ENCODE measurements at regions not wholly inside any gene's neighbourhood (a gene's known extent, or its start where the extent isn't known, plus 50 kb on each side); places are given as distances from the start of the nearest gene placed in this dataset.

- POLR2A ChIA-PET (ENCODE audit: unreplicated experiment), result no interaction called here
These were observed 281.6 kb downstream of the KIF4B start for GRCh38 chr5:155295111-155295510.

More at GRCh38 chr5:155295111-155295510, 281.6 kb downstream of the KIF4B start:
- H3K4me1 ChIP-seq (ENCODE audit: control insufficient read depth, insufficient read depth, low read length), result no peaks in the 10 kb centered on the region
- H2AK5ac ChIP-seq (ENCODE audit: low read depth, low read length), result no peak overlapping the region
- H3K27me3 ChIP-seq (ENCODE audit: control insufficient read depth, insufficient read depth, low read length), result no peaks in the 10 kb centered on the region
- no peak overlapping the region for H3K27ac ChIP-seq (ENCODE audit: insufficient read depth, low read length)
- dilution Hi-C loops (cut with HindIII; ENCODE audit: low sequenced_read_pairs, unreplicated experiment), result no loop called here
- H2AFZ ChIP-seq (replicated peaks; ENCODE audit: low read length, poor library complexity), result no peak overlapping the region
- in situ Hi-C loops (cut with MboI; ENCODE audit: low sequenced_read_pairs), result no loop called here
- H3K56ac ChIP-seq (ENCODE audit: extremely low read depth, insufficient read depth, low read length), result no peak overlapping the region
- no peak overlapping the region for H4K8ac ChIP-seq (ENCODE audit: low read depth in 2 of 2, low read length in 2 of 2)
- no peaks in the 10 kb centered on the region for H3K79me1 ChIP-seq (ENCODE audit: low read depth in 1 of 2, low read length in 2 of 2)
- no peak overlapping the region for H3K23ac ChIP-seq (ENCODE audit: low read depth, low read length)
- ATAC-seq (ENCODE audit: low read depth) (no peak), DNase-seq (no peak)
- BruUV-seq (replicated peaks), result no TSS peak
- no peak overlapping the region for H3K9ac ChIP-seq (ENCODE audit: low read depth, low read length)
- peaks cover 16% of the 10 kb centered on the region; the same call in 1 of the 2 replicates for H3K9me3 ChIP-seq (ENCODE audit: control insufficient read depth, insufficient read depth, low read length)
- no peak overlapping the region for H2BK15ac ChIP-seq (ENCODE audit: low read depth, low read length)
- no peak overlapping the region for H2AK9ac ChIP-seq (replicated peaks; ENCODE audit: low read depth, low read length, poor library complexity)
- H2BK20ac ChIP-seq (ENCODE audit: low read depth, low read length), result no peak overlapping the region
- no peaks in the 10 kb centered on the region for H3K9me1 ChIP-seq (ENCODE audit: insufficient read depth, low read length)
- no peaks in the 10 kb centered on the region for H4K20me1 ChIP-seq (ENCODE audit: insufficient read depth, low read length)
- H3K4me3 ChIP-seq (ENCODE audit: insufficient read depth, low read depth, low read length), result no peak overlapping the region
- H4K91ac ChIP-seq (ENCODE audit: insufficient read depth, low read depth, low read length), result no peak overlapping the region
- H4K5ac ChIP-seq (ENCODE audit: low read depth, low read length), result no peak overlapping the region
- no CpG with 5 or more reads among the region's 1 CpG for WGBS, 2 experiments (ENCODE audit: extremely low coverage in 2 of 2, insufficient read length in 1 of 2)
- CTCF ChIA-PET, result no interaction called here
- TF ChIP-seq RAD21 (IDR thresholded peaks at IDR 0.05; ENCODE audit: low read length) (no peak), CTCF (conservative IDR thresholded peaks at IDR 0.05; ENCODE audit: low read depth, low read length) (no peak), ELK1 (IDR thresholded peaks at IDR 0.05; ENCODE audit: borderline replicate concordance, low read depth, low read length) (no peak), RCOR1 (IDR thresholded peaks at IDR 0.05; ENCODE audit: insufficient replicate concordance, low read length) (no peak), BHLHE40 (IDR thresholded peaks at IDR 0.05; ENCODE audit: low read depth, low read length) (no peak), FOS (IDR thresholded peaks at IDR 0.05; ENCODE audit: low read depth, low read length) (no peak), MXI1 (IDR thresholded peaks at IDR 0.05; ENCODE audit: borderline replicate concordance, low read depth, low read length) (no peak), CEBPB (IDR thresholded peaks at IDR 0.05; ENCODE audit: low read depth, low read length) (no peak), CHD1 (IDR thresholded peaks at IDR 0.05; ENCODE audit: low read depth, low read length) (no peak), MAFK (IDR thresholded peaks at IDR 0.05; ENCODE audit: low read depth, low read length) (no peak), USF2 (IDR thresholded peaks at IDR 0.05; ENCODE audit: low read depth, low read length) (no peak), POLR2A (IDR thresholded peaks at IDR 0.05; ENCODE audit: low read depth, low read length) (no peak), NFE2L2 (IDR thresholded peaks at IDR 0.05; ENCODE audit: low read depth, low read length) (no peak), SMC3 (IDR thresholded peaks at IDR 0.05; ENCODE audit: low read depth, low read length) (no peak), MAZ (IDR thresholded peaks at IDR 0.05; ENCODE audit: borderline replicate concordance, low read depth, low read length) (no peak), RFX5 (IDR thresholded peaks at IDR 0.05; ENCODE audit: low read depth, low read length) (no peak)
- H3K4ac ChIP-seq (ENCODE audit: low read depth, low read length), result no peak overlapping the region
- H3K14ac ChIP-seq (replicated peaks; ENCODE audit: low read depth, low read length), result no peak overlapping the region
- H2BK5ac ChIP-seq (ENCODE audit: low read depth, low read length, poor library complexity, severe bottlenecking), result no peak overlapping the region
- intact Hi-C loops (cut with micrococcal nuclease), result no loop called here
- H2BK120ac ChIP-seq (ENCODE audit: low read depth, low read length), result no peak overlapping the region
- no peak overlapping the region for H3K4me2 ChIP-seq (ENCODE audit: low read depth, low read length)
- H3K36me3 ChIP-seq (ENCODE audit: control insufficient read depth, insufficient read depth, low read length), result no peaks in the 10 kb centered on the region
- no peak overlapping the region for H3K18ac ChIP-seq (ENCODE audit: low read depth, low read length)
